NCI-H460 (cell line): ENCODE measurements at regions not wholly inside any gene's neighbourhood (a gene's known extent, or its start where the extent isn't known, plus 50 kb on each side); places are given as distances from the start of the nearest gene placed in this dataset.

ENCODE experiments used
- DNase-seq: peaks from one replicate; pipeline ENCODE4 v3.0.0-alpha.2; 2016; ENCODE audit warnings: low read depth; ENCODE audit errors: extremely low read depth

GRCh38 chr11:123378096-123378495, 52.0 kb upstream of the GRAMD1B start:
- DNase-seq = no peak

GRCh38 chr11:123377355-123377754, 52.7 kb upstream of the GRAMD1B start:
- no peak for DNase-seq

GRCh38 chr11:123375832-123376231, 54.2 kb upstream of the GRAMD1B start:
- DNase-seq = no peak

- DNase-seq = no peak
Measured at GRCh38 chr11:123374622-123374968, 55.5 kb upstream of the GRAMD1B start.

- no peak for DNase-seq
Measured at GRCh38 chr11:123373754-123374621, 56.1 kb upstream of the GRAMD1B start.

- DNase-seq = no peak
Measured at GRCh38 chr11:123371506-123372297, 58.4 kb upstream of the GRAMD1B start.

- no peak for DNase-seq
Measured at GRCh38 chr11:123366924-123367323, 63.1 kb upstream of the GRAMD1B start.

- no peak for DNase-seq
Measured at GRCh38 chr11:123365955-123366354, 64.1 kb upstream of the GRAMD1B start.

GRCh38 chr11:123364080-123364479, 66.0 kb upstream of the GRAMD1B start:
- no peak for DNase-seq

- no peak for DNase-seq
Measured at GRCh38 chr11:123363556-123363955, 66.5 kb upstream of the GRAMD1B start.

GRCh38 chr11:123362941-123363340, 67.1 kb upstream of the GRAMD1B start:
- no peak for DNase-seq

- no peak for DNase-seq
Measured at GRCh38 chr11:123362186-123362585, 67.9 kb upstream of the GRAMD1B start.

GRCh38 chr11:123361110-123361509, 69.0 kb upstream of the GRAMD1B start:
- DNase-seq = no peak

- DNase-seq = no peak
Measured at GRCh38 chr11:123360267-123360936, 69.7 kb upstream of the GRAMD1B start.

- DNase-seq = no peak
Measured at GRCh38 chr11:123357990-123358827, 71.9 kb upstream of the GRAMD1B start.

GRCh38 chr11:123357353-123357989, 72.6 kb upstream of the GRAMD1B start:
- no peak for DNase-seq

- no peak for DNase-seq
Measured at GRCh38 chr11:123356539-123356938, 73.5 kb upstream of the GRAMD1B start.

- no peak for DNase-seq
Measured at GRCh38 chr11:123354371-123354975, 75.6 kb upstream of the GRAMD1B start.

GRCh38 chr11:123351375-123351774, 78.7 kb upstream of the GRAMD1B start:
- no peak for DNase-seq

GRCh38 chr11:123349382-123349781, 80.7 kb upstream of the GRAMD1B start:
- DNase-seq = no peak
